ENCODE measurements at regions not wholly inside any gene's neighbourhood (a gene's known extent, or its start where the extent isn't known, plus 50 kb on each side); places are given as distances from the start of the nearest gene placed in this dataset.

GRCh38 chr1:5385096-5385799 lies 607.0 kb downstream of the NPHP4 start:
- TF ChIP-seq, protein P1, sequence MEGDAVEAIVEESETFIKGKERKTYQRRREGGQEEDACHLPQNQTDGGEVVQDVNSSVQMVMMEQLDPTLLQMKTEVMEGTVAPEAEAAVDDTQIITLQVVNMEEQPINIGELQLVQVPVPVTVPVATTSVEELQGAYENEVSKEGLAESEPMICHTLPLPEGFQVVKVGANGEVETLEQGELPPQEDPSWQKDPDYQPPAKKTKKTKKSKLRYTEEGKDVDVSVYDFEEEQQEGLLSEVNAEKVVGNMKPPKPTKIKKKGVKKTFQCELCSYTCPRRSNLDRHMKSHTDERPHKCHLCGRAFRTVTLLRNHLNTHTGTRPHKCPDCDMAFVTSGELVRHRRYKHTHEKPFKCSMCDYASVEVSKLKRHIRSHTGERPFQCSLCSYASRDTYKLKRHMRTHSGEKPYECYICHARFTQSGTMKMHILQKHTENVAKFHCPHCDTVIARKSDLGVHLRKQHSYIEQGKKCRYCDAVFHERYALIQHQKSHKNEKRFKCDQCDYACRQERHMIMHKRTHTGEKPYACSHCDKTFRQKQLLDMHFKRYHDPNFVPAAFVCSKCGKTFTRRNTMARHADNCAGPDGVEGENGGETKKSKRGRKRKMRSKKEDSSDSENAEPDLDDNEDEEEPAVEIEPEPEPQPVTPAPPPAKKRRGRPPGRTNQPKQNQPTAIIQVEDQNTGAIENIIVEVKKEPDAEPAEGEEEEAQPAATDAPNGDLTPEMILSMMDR (IDR thresholded peaks at IDR 0.05), result no peak
- no peak for TF ChIP-seq POLR2A (IDR thresholded peaks at IDR 0.05)

All from prostate gland (tissue), 2 donors.